AG04450 (cell line): ENCODE measurements at regions not wholly inside any gene's neighbourhood (a gene's known extent, or its start where the extent isn't known, plus 50 kb on each side); places are given as distances from the start of the nearest gene placed in this dataset.

Source experiments
- CTCF ChIA-PET: fragments of 300-600, 350-600 bp; formaldehyde crosslinking; extraction: SDS; loops from one replicate; lab custom pipeline; 2022; ENCODE audit warnings: antibody characterized with exemption, inconsistent platforms; lab: Charles Lee
- POLR2A ChIA-PET: fragments of 350-600 bp; formaldehyde crosslinking; extraction: SDS; loops from one replicate; lab custom pipeline; 2021; ENCODE audit warnings: antibody characterized with exemption, inconsistent platforms; lab: Yijun Ruan, JAX
- DNase-seq: peaks from one replicate; pipeline ENCODE4 v3.0.0-alpha.2; 2011; ENCODE audit warnings: low read depth, low spot score
- H3K27ac ChIP-seq: one replicate; pipeline ENCODE4 v1.5.1; 2012; ENCODE audit warnings: low read depth, low read length, control low read depth
- H3K27me3 ChIP-seq: one replicate; pipeline ENCODE4 v1.6.0; 2012; ENCODE audit warnings: low read length; ENCODE audit not compliant: control insufficient read depth, insufficient read depth
- H3K4me3 ChIP-seq: 2 replicates; pipeline ENCODE4 v1.5.1; 2011; ENCODE audit warnings: mild to moderate bottlenecking, low read depth, low read length, control low read depth
- H3K9me3 ChIP-seq: 2 replicates; pipeline ENCODE4 v1.5.1; 2012; ENCODE audit warnings: low read length; ENCODE audit not compliant: control insufficient read depth, insufficient read depth
- TF ChIP-seq, protein P1 (sequence below): IDR thresholded peaks from 2 replicates; pipeline ENCODE4 v1.5.1; 2011; ENCODE audit warnings: low read depth, low read length, control low read depth, inconsistent platforms

DNA sequence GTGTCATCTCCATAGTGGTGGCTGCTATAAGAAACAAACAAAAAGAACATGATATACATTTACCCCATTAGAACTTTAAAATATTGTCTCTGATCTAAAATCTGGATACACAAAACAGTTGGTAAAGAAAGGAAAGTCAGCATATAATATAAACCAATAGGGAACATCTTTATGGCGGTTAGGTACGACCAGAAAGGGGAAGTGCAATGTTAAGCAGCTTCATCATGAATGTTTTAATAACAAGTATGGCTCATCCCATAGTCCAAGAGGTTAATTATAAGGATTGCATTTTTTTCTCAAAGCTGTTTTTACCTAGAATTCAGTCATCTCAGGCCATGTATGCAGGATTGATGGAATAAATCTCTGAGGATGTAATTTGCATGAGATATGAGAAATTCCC, 1869.7 kb downstream of the PCDH7 start:
- DNase-seq: no peak
- Histone ChIP-seq H3K9me3 (no peaks in the 10 kb centered on the region), H3K27ac (no peak overlapping the region), H3K27me3 (no peaks in the 10 kb centered on the region), H3K4me3 (no peak overlapping the region)
- POLR2A ChIA-PET: no interaction called here
- CTCF ChIA-PET: no interaction called here
- TF ChIP-seq, protein P1, sequence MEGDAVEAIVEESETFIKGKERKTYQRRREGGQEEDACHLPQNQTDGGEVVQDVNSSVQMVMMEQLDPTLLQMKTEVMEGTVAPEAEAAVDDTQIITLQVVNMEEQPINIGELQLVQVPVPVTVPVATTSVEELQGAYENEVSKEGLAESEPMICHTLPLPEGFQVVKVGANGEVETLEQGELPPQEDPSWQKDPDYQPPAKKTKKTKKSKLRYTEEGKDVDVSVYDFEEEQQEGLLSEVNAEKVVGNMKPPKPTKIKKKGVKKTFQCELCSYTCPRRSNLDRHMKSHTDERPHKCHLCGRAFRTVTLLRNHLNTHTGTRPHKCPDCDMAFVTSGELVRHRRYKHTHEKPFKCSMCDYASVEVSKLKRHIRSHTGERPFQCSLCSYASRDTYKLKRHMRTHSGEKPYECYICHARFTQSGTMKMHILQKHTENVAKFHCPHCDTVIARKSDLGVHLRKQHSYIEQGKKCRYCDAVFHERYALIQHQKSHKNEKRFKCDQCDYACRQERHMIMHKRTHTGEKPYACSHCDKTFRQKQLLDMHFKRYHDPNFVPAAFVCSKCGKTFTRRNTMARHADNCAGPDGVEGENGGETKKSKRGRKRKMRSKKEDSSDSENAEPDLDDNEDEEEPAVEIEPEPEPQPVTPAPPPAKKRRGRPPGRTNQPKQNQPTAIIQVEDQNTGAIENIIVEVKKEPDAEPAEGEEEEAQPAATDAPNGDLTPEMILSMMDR: no peak

DNA sequence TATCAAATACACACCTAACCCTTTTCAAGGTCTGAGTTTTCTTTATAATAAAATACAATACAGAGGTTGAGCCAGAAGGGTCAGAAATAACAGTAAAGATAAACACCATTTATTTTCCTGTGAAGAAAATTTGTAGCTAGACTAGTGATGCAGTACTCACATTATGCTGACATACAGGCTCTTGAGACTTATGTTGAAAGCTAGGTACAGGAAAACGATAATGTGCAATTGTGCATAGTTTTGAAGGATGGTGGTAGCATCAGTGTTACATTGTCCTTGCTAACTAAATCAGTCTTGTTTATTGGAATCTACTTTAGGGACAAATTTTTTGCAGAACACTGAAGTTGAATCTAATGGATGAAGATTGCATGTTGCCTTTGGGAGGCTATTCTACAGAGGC, 1877.2 kb downstream of the PCDH7 start:
- no peak for DNase-seq
- H3K9me3 ChIP-seq: no peaks in the 10 kb centered on the region
- no peak overlapping the region for H3K27ac ChIP-seq
- H3K4me3 ChIP-seq: no peak overlapping the region
- H3K27me3 ChIP-seq: no peaks in the 10 kb centered on the region
- TF ChIP-seq, protein P1: no peak
- POLR2A ChIA-PET: no interaction called here
- CTCF ChIA-PET: no interaction called here

DNA sequence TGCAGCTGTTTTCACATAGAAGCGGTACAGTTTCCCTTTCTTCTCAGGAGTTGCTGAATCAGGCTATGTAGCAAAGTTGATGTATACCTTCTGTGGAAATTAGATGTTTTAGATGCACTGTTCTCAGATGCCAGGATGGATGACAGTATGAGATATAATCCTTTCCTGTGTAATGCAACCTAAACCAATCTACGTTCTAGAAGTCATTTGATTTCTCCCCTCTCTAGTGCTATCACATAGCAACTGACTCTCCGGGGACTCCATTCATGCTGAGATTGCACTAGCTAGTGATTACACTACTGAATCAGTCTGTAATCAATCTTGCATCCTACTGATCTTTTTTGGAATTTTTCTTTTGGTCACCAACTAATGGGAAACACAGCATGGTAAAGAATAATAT, 1881.7 kb downstream of the PCDH7 start:
- H3K27me3 ChIP-seq: no peaks in the 10 kb centered on the region
- no peak for DNase-seq
- no peak overlapping the region for H3K27ac ChIP-seq
- H3K4me3 ChIP-seq: no peak overlapping the region
- H3K9me3 ChIP-seq: peaks cover 4% of the 10 kb centered on the region; the same call in 1 of the 2 replicates
- TF ChIP-seq, protein P1: no peak
- ChIA-PET POLR2A (no interaction called here), CTCF (no interaction called here)

DNA sequence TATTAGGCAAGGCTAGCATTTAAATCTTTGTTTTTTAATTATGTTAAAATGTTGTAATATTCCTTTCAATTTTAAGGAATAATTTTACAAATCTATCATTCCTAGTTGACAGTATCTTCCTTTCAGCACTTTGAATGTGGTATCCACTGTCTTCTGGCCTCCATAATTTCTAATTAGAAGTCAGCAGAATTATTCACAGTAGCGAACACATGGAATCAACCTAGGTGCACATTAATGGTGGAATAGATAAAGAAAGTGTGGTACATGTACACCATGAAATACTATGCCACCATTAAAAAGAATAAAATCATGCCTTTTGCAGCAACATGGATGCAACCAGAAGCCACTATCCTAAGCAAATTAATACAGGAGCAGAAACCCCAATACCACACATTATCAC, 1887.8 kb downstream of the PCDH7 start:
- H3K27me3 ChIP-seq: no peaks in the 10 kb centered on the region
- H3K4me3 ChIP-seq: no peak overlapping the region
- POLR2A ChIA-PET: no interaction called here
- no peak for DNase-seq
- CTCF ChIA-PET: no interaction called here
- no peak overlapping the region for H3K27ac ChIP-seq
- peaks cover 6% of the 10 kb centered on the region; the same call in 1 of the 2 replicates for H3K9me3 ChIP-seq
- TF ChIP-seq, protein P1: no peak

DNA sequence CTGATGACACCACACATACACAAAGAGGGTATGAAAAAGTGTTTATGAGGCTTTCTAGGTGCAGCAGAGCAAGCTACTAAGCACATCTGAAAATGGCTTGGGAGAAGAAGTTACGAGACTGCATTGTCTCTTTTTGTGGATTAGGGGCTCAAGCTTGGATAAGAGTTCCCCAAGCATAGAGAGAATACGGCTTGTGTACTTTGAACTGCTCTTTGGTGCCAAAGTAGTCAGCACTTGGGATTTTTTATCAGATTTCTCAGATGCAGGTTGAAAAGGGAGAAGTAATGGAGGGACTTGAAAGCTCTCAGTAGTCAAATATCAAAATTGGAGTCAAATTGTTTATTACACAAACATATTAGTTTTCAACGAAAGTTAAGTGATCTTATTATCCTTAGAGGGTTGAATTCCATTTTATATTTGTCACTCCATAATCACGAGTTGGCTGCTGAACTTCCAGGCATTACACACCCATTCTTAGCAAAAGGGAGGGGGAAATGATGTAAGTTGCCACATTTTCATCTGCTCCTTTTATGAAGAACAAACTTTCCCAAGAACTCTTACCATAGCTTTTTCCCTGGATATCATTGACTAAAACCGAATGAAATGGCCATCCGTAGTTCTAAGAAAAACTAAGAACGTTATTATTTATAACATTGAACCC, 1904.9 kb downstream of the PCDH7 start:
- Histone ChIP-seq H3K27me3 (no peaks in the 10 kb centered on the region), H3K9me3 (peaks cover 5% of the 10 kb centered on the region; the same call in 1 of the 2 replicates), H3K27ac (no peak overlapping the region), H3K4me3 (no peak overlapping the region)
- ChIA-PET CTCF (no interaction called here), POLR2A (no interaction called here)
- TF ChIP-seq, protein P1: no peak
- DNase-seq: no peak
